Liver (tissue), 3 donors: ENCODE measurements at regions not wholly inside any gene's neighbourhood (a gene's known extent, or its start where the extent isn't known, plus 50 kb on each side); places are given as distances from the start of the nearest gene placed in this dataset.

ENCODE experiments used
- EGR1 ChIP-seq, 2 donors: IDR thresholded peaks; 2 replicates each; pipeline ENCODE4 v1.6.1; 2016 to 2018; ENCODE audit warnings: antibody characterized with exemption in 2 of 2, low read depth in 2 of 2
- RAD21 ChIP-seq, 2 donors: IDR thresholded peaks; 2 replicates each; pipeline ENCODE4 v1.6.1; 2016; ENCODE audit warnings: antibody characterized with exemption in 2 of 2, mild to moderate bottlenecking in 2 of 2
- RXRA ChIP-seq, 2 donors: IDR thresholded peaks; 2 replicates each; pipeline ENCODE4 v1.6.1; 2017 to 2018; ENCODE audit warnings: antibody characterized with exemption in 2 of 2, mild to moderate bottlenecking in 1 of 2
- SP1 ChIP-seq: IDR thresholded peaks from 2 replicates; pipeline ENCODE4 v1.6.1; 2018; ENCODE audit warnings: antibody characterized with exemption, mild to moderate bottlenecking
- TAF1 ChIP-seq: conservative IDR thresholded peaks from 2 replicates; pipeline ENCODE4 v1.6.1; 2016; ENCODE audit warnings: antibody characterized with exemption, mild to moderate bottlenecking
- TF ChIP-seq, protein P1 (sequence below): fragments of 150-350 bp; IDR thresholded peaks from 2 replicates; pipeline ENCODE4 v1.5.1; 2017; ENCODE audit warnings: improper control_type of control experiment, low read depth, low read length; ENCODE audit not compliant: missing input control
- TF ChIP-seq, protein P2 (sequence below): IDR thresholded peaks from 2 replicates; pipeline ENCODE4 v1.6.1; 2016; ENCODE audit warnings: antibody characterized with exemption, mild to moderate bottlenecking
- donor health status: healthy.
- donor health status: healthy.

DNA sequence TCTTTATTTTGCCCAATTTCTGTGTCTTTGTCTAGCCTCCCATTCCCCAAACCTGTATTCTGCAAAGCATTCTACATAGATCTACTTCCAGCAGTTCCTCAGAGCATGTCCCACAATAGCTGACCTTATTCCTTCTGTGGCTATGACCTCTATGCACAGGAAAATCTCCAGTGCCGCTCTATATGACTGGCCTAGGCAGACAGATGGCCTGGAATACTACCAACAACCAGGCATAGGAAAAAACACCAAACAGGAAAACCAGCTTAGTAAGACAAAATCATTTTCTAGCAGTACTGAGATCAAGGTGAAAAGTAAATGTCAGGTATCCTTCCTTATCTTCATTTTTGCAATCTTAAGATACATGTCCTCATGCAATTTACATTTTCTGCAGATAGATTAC lies 1115.0 kb downstream of the IGSF11 start:
- TF ChIP-seq RAD21 (IDR thresholded peaks at IDR 0.05) (no peak), RXRA (IDR thresholded peaks at IDR 0.05) (no peak), EGR1 (IDR thresholded peaks at IDR 0.05; ENCODE audit: low read depth in 2 of 2) (no peak), SP1 (no peak), TAF1 (no peak)
- TF ChIP-seq, protein P1, sequence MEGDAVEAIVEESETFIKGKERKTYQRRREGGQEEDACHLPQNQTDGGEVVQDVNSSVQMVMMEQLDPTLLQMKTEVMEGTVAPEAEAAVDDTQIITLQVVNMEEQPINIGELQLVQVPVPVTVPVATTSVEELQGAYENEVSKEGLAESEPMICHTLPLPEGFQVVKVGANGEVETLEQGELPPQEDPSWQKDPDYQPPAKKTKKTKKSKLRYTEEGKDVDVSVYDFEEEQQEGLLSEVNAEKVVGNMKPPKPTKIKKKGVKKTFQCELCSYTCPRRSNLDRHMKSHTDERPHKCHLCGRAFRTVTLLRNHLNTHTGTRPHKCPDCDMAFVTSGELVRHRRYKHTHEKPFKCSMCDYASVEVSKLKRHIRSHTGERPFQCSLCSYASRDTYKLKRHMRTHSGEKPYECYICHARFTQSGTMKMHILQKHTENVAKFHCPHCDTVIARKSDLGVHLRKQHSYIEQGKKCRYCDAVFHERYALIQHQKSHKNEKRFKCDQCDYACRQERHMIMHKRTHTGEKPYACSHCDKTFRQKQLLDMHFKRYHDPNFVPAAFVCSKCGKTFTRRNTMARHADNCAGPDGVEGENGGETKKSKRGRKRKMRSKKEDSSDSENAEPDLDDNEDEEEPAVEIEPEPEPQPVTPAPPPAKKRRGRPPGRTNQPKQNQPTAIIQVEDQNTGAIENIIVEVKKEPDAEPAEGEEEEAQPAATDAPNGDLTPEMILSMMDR = no peak
- TF ChIP-seq, protein P2, sequence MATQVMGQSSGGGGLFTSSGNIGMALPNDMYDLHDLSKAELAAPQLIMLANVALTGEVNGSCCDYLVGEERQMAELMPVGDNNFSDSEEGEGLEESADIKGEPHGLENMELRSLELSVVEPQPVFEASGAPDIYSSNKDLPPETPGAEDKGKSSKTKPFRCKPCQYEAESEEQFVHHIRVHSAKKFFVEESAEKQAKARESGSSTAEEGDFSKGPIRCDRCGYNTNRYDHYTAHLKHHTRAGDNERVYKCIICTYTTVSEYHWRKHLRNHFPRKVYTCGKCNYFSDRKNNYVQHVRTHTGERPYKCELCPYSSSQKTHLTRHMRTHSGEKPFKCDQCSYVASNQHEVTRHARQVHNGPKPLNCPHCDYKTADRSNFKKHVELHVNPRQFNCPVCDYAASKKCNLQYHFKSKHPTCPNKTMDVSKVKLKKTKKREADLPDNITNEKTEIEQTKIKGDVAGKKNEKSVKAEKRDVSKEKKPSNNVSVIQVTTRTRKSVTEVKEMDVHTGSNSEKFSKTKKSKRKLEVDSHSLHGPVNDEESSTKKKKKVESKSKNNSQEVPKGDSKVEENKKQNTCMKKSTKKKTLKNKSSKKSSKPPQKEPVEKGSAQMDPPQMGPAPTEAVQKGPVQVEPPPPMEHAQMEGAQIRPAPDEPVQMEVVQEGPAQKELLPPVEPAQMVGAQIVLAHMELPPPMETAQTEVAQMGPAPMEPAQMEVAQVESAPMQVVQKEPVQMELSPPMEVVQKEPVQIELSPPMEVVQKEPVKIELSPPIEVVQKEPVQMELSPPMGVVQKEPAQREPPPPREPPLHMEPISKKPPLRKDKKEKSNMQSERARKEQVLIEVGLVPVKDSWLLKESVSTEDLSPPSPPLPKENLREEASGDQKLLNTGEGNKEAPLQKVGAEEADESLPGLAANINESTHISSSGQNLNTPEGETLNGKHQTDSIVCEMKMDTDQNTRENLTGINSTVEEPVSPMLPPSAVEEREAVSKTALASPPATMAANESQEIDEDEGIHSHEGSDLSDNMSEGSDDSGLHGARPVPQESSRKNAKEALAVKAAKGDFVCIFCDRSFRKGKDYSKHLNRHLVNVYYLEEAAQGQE = no peak
